Left ventricle myocardium inferior (tissue), 1 donor: ENCODE measurements at regions not wholly inside any gene's neighbourhood (a gene's known extent, or its start where the extent isn't known, plus 50 kb on each side); places are given as distances from the start of the nearest gene placed in this dataset.

ENCODE experiments used
- DNase-seq: peaks from one replicate; pipeline ENCODE4 v3.0.0-alpha.2; 2020
- H3K27ac ChIP-seq: fragments of 200-600 bp; replicated peaks from 2 replicates; pipeline ENCODE4 v1.8.0; 2021
- H3K27me3 ChIP-seq: fragments of 200-600 bp; 2 replicates; pipeline ENCODE4 v1.8.0; 2021; ENCODE audit warnings: low read depth
- H3K36me3 ChIP-seq: fragments of 200-600 bp; 2 replicates; pipeline ENCODE4 v1.8.0; 2021
- H3K4me1 ChIP-seq: fragments of 200-600 bp; 2 replicates; pipeline ENCODE4 v1.8.0; 2021
- H3K4me3 ChIP-seq: fragments of 200-600 bp; 2 replicates; pipeline ENCODE4 v1.8.0; 2021; ENCODE audit warnings: mild to moderate bottlenecking, moderate library complexity
- H3K9me3 ChIP-seq: fragments of 200-600 bp; replicated peaks from 2 replicates; pipeline ENCODE4 v1.8.0; 2021
- intact Hi-C: fragments of 100-400 bp; cut with micrococcal nuclease; formaldehyde crosslinking; loops from one replicate; pipeline ENCODE4 v1.11.0; 2022
- TF ChIP-seq, protein P1 (sequence below): fragments of 200-600 bp; IDR thresholded peaks from 2 replicates; pipeline ENCODE4 v1.8.0; 2021; ENCODE audit warnings: antibody characterized with exemption, mild to moderate bottlenecking, borderline replicate concordance
- donor health status: DM: no; HTN: yes; CAD: no; lungs with severe emphysema.

DNA sequence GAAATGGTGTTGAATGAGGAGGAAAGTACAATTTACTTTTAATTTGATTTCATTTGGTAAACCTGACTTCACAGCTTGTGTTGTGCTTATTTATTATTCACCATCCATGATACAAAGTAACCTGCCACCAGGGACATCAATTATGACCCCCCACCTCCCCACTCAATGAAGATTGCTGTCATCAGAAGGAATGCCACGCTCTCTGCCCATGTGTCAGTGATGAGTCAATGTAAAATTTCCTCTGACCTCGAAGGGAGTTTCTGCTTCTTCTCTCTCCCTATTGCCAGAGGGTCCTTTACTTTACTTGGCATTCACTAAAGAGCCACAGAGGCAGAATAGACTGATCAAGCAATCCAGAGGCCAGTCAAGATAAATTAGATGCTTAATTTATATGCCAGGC is 759.7 kb downstream of the CDH11 start:
- H3K27ac ChIP-seq, result no peak overlapping the region
- no peaks in the 10 kb centered on the region for H3K9me3 ChIP-seq
- no peaks in the 10 kb centered on the region for H3K36me3 ChIP-seq
- no peaks in the 10 kb centered on the region for H3K4me1 ChIP-seq
- H3K4me3 ChIP-seq, result no peak overlapping the region
- TF ChIP-seq, protein P1, sequence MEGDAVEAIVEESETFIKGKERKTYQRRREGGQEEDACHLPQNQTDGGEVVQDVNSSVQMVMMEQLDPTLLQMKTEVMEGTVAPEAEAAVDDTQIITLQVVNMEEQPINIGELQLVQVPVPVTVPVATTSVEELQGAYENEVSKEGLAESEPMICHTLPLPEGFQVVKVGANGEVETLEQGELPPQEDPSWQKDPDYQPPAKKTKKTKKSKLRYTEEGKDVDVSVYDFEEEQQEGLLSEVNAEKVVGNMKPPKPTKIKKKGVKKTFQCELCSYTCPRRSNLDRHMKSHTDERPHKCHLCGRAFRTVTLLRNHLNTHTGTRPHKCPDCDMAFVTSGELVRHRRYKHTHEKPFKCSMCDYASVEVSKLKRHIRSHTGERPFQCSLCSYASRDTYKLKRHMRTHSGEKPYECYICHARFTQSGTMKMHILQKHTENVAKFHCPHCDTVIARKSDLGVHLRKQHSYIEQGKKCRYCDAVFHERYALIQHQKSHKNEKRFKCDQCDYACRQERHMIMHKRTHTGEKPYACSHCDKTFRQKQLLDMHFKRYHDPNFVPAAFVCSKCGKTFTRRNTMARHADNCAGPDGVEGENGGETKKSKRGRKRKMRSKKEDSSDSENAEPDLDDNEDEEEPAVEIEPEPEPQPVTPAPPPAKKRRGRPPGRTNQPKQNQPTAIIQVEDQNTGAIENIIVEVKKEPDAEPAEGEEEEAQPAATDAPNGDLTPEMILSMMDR, result no peak
- DNase-seq, result no peak
- intact Hi-C loops, result no loop called here
- H3K27me3 ChIP-seq, result no peaks in the 10 kb centered on the region

DNA sequence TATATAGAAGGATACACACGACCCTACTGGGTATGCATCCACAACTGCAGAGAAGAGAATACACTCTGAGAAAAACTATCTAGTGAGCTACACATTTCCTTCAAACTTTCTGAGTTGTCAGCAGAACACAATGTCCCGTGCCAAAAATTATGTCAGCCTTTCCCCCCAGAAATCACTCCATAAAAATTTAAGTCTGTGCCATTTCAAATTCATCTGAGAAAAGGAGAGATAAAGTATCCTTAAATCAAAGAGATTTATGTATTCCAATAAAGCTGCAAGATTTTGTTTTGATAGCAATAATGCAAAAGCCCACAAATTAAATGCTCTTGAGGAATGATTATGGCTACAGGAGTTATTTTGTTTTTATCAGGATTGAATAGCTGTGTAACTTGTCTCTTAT is 760.1 kb downstream of the CDH11 start:
- intact Hi-C loops, result no loop called here

DNA sequence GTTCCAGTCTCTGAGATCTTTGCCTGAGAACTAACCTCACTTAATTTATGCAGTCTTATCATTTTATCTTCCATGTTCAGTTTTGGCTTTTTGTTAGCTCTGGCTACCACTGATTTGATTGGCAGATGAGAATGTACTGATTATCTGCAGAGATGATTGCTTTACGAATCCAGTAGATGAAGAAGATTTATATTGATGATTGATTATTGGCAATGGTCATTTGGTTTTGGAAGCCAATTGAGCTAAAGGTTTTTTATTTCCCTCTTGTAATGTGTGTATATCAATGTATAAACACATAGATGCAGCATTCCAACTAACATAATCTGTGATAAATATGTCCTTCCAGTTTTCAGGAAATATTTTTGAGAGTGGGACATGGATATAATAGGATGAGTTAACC is 763.6 kb downstream of the CDH11 start:
- no peaks in the 10 kb centered on the region for H3K36me3 ChIP-seq
- TF ChIP-seq, protein P1, result no peak

More for the DNA sequence above, 760.1 kb downstream of the CDH11 start:
- TF ChIP-seq, protein P1, result no peak
- no peak for DNase-seq
- H3K9me3 ChIP-seq, result no peaks in the 10 kb centered on the region
- H3K36me3 ChIP-seq, result no peaks in the 10 kb centered on the region
- no peaks in the 10 kb centered on the region for H3K27me3 ChIP-seq
- no peak overlapping the region for H3K27ac ChIP-seq
- no peak overlapping the region for H3K4me3 ChIP-seq
- no peaks in the 10 kb centered on the region for H3K4me1 ChIP-seq

DNA sequence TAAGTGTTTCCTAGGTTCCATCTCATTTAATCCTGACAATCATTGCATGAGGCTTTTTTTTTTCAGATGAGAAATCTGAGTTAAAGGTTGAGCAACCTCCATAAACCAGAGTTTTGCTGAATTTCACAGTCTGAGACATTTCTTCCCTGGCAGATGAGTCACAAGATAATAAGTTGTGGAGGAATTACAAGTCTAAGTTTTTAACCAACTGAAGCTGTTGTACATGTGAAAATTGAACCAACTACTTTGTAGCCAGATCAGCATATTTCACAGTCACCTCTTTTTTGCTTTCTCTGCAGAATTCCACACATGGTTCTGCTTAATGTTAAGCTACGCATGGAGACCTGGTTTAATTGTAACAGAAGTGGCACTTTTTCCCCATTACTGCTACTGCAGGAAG is 765.6 kb downstream of the CDH11 start:
- H3K27ac ChIP-seq, result no peak overlapping the region
- no peak for DNase-seq
- H3K9me3 ChIP-seq, result no peaks in the 10 kb centered on the region
- H3K36me3 ChIP-seq, result no peaks in the 10 kb centered on the region
- H3K27me3 ChIP-seq, result no peaks in the 10 kb centered on the region
- no peak overlapping the region for H3K4me3 ChIP-seq
- TF ChIP-seq, protein P1, result no peak
- intact Hi-C loops, result no loop called here
- H3K4me1 ChIP-seq, result no peaks in the 10 kb centered on the region

More for the DNA sequence above, 763.6 kb downstream of the CDH11 start:
- no peaks in the 10 kb centered on the region for H3K27me3 ChIP-seq
- intact Hi-C loops, result no loop called here
- no peaks in the 10 kb centered on the region for H3K9me3 ChIP-seq
- H3K4me1 ChIP-seq, result no peaks in the 10 kb centered on the region
- no peak for DNase-seq
- H3K27ac ChIP-seq, result no peak overlapping the region
- H3K4me3 ChIP-seq, result no peak overlapping the region

DNA sequence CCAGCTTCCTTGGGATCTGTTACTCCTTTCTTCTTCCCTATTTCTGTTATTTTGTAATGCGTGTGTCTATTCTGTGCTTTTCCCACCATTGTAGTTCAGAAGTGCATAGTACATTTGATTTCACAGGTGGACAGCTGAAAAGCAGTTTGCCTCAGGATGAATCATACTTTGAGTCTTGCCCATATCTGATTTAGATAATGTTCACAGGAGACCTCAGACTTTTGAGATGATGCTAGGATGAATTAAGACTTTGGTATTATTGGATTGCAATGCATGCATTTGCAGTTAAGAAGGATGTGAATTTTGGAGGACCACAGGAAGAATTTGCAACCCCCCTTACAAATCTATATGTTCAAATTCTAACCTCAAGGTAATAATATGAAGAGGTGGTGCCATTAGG is 769.6 kb downstream of the CDH11 start:
- DNase-seq, result no peak
- TF ChIP-seq, protein P1, result no peak
- Histone ChIP-seq H3K27ac (no peak overlapping the region), H3K36me3 (no peaks in the 10 kb centered on the region), H3K9me3 (no peaks in the 10 kb centered on the region), H3K27me3 (no peaks in the 10 kb centered on the region), H3K4me3 (no peak overlapping the region), H3K4me1 (no peaks in the 10 kb centered on the region)
- intact Hi-C loops, result no loop called here

DNA sequence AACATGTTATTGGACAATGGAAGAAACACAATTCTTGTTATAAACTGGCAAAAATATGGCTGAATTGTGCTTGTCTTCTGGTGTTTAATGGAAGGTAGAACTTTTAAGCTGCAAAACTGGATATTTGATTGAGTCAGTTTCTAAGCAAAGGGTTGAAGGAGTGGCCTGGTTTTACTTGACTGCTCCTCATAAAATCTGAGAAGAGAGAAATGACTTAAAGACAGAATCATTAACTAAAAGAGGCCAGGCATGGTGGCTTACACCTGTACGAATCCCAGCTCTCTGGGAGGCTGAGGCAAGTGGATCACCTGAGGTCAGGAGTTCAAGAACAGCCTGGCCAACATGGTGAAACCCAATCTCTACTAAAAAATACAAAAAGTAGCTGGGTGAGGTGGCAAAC is 770.7 kb downstream of the CDH11 start:
- Histone ChIP-seq H3K9me3 (no peaks in the 10 kb centered on the region), H3K36me3 (no peaks in the 10 kb centered on the region)

More for the DNA sequence above, 770.7 kb downstream of the CDH11 start:
- Histone ChIP-seq H3K27ac (no peak overlapping the region), H3K27me3 (no peaks in the 10 kb centered on the region), H3K4me1 (no peaks in the 10 kb centered on the region), H3K4me3 (no peak overlapping the region)
- intact Hi-C loops, result no loop called here
- DNase-seq, result no peak
- TF ChIP-seq, protein P1, result no peak
